HG03342 (cell line): ENCODE measurements at regions not wholly inside any gene's neighbourhood (a gene's known extent, or its start where the extent isn't known, plus 50 kb on each side); places are given as distances from the start of the nearest gene placed in this dataset.

Experiments used
- ATAC-seq: cut with Tn5 transposase; IDR thresholded peaks from one replicate; pipeline ENCODE4 v1.9.1; 2021; ENCODE audit warnings: mild to moderate bottlenecking, moderate library complexity; ENCODE audit not compliant: unreplicated experiment

DNA sequence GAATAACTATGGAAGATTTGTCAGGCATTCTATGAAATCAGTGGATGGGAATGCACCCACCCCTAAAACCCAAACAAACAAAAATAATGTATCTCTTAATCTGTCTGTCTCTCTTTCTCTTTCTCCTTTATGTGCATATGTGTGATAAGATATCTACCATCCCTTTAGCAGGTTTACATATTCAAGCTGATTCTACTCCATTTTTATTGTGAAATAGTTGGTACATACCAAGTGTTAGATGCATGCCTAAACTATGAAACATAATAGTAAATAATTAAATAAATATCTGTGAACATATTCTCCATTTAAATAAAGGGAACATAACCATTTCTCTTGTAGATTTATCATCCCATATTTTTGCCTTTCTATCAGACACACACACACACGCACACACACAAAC is 121.8 kb upstream of the PCDH9 start:
- no peak for ATAC-seq

DNA sequence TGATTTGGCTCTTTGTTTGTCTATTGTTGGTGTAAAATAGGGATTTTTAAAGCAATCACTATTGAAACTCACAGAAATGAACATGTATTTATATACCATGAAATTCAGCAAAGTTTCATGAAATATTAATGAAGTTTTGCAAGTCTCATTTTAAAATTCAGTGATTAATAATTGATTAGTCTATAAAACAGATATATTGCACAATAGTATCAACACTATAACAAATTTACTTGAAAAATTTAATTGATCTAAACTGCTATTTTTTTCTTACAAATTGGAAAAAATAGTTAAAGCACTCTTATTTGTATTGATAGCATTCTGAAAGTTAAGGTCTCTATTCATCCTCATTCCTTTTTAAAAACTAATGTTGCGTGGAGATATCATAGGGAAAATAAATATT is 121.0 kb upstream of the PCDH9 start:
- no peak for ATAC-seq

DNA sequence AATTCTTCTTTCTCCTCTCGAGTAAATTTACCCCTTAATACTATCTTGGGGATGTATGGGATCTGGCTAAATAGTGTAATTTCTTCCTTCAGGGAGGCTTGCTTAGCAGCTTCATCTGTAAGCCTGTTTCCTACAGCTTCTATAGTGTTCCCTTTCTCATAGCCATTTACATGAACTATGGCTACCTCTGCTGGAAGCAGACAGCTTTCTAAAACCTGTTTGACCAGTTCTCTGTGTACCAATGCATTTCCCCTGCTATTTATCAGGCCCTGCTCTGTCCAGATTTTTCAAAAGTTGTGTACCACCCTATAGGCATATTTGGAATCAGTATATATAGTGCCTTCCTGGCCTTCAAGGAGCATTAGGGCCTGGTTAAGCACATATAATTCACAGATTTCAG is 113.6 kb upstream of the PCDH9 start:
- ATAC-seq: no peak

DNA sequence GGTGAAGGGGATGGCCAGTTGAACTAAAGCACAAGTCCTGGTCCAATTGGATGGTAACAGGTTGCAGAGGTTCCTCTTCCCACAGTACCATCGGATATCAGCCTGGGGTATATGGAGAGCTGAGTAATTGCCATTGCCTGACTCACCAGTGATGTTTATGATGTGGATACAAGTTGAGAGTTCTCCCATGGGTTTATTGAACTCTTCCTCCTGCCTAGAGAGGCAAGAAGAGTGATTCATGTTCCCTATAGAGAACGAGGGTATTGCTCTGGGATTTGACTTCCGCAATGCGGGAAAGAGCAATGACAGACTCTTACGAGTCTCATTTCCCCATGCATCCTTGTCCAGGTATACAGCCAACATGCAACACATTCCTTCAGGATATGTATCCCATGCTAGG is 111.3 kb upstream of the PCDH9 start:
- ATAC-seq: no peak

DNA sequence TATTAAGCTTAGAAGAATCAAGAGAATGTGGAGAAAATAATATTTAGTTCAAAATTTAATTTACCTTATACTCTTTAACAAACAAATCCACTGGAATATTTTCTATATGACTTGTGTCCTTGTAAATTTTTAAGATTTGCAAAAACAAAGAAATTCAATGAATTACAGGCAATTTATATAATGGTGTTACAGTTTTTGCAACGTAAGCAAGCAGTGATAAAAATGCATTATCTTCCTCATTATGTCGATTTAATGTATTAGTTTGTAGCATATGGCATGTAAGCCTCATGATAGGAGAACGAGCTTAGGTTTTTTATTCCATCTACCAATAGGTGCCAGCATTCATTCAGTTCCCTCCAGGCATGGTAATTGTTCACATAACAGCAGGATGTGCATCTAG is 100.0 kb upstream of the PCDH9 start:
- no peak for ATAC-seq

DNA sequence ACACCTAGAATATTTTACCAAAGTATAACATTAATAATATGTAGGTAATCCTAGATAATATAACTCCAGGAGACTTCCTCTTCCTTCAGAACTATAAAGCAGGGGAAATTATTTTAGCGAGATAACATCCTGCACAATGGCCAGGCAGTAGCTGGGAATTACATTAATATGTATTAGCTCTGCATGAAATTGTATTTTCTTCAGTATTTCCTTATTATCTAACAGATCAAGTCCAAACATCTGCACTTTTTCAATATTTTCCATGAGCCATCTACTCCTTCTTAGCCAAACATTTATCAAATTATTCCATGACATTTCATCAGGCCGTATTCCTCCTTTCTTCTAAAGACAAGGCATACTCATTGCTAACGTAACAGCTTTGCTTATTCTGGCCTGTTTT is 98.8 kb upstream of the PCDH9 start:
- ATAC-seq: no peak

DNA sequence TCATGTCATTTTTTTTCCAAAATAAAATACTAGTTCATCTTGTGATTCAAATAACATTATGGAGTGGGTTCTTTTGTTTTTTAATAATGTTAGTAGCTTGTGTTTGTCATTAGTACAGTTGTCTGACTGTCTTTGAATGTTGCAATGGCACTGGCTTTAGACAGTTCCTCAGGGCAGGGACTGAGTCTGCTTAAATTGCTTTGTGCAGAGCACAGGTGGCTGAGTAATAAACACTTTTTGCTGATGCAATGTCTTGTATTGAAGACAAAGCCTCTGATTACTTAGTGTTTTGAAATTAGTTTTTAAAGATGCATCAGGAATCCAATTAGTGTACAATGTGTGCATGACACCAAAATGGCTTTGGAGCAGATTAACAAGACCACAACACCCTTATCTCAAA is 88.7 kb upstream of the PCDH9 start:
- ATAC-seq: no peak

DNA sequence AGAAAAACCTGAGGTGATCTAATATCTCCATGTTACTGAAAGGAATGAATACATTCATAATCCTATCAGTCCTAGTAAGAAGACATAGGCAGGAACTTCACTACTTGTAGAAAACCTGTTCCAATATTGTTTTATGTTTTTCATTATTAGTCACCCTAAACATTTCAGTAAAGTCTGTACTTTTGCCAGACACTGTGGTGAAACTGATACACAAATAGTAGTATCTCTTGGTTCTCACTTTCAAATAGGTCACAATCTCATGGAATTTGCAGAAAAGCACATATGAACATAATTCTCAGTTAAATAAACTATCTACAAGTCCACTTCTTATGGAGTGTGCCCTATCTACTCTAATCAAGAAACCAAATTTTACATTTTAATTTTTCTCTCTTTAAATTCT is 88.3 kb upstream of the PCDH9 start:
- ATAC-seq: no peak

DNA sequence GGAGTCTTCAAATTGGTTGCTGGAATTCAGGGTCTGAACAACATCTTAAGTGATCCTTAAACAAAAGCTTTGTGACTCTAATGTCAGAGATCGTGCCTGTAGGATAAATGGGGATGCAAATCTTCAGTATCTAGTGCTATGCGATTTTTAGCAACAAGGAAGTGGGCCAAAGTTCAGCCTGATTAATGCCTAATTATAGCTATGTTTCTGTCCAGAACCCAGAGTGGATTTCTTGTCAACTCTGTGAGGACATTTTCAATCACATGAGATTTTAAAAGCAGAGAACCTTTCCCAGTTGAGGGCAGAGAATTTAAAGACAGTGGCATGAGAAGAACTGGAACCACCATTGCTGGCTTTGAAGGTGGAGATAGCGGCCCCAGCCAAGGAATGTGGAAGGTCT is 84.3 kb upstream of the PCDH9 start:
- no peak for ATAC-seq

DNA sequence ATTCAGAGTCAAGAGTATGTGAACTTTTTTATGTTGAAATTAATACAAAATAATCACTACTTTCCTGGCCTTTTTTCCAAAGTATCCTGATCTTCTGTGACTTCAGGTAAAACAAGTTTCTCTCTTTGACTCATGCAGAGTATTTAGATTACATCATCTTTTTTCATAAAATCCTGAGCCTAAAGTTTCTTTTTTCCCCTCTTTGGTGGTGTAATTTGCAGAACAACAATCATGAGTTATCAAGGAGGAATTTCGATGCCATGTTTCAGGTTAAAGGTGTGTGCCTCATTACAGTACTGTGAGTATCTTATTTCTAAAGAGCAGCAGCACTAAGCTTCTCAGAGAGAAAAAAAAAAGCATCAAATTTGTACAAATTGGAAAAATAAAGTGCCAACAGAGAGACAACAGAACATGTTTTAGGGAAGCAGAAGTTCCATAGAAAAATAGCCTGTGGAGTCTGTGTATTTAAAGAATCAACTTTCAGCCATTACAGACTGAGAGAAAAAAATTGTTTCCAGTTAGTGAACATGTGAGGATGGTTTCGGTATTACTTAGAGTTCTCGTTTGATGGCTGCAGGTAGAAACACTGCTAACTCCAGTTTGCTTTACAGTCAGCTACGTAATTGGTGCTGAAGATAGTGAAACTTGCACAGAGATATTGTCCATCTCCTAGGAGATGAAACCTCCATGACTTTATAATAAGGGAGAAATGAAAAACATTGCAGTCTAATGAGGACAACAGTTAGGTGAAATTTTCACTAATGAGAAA is 78.1 kb upstream of the PCDH9 start:
- ATAC-seq: no peak

DNA sequence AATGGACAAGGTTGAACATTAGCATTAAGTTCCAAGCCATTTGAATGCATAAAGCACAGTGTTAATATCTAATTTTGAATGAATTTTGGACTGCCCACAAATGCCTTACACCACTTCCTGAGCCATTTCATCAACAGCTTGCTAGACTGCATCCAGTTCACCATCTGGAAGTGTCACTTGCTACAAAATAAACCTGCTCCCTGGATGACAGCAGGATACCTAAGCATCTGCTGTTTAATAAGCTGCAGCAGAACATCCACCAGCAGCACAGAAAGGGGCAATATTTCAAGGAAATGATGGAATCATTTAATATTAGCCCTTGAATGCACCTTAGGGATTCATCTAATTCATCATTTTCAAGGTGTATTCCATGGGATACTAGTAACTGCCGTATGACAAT is 76.6 kb upstream of the PCDH9 start:
- no peak for ATAC-seq

DNA sequence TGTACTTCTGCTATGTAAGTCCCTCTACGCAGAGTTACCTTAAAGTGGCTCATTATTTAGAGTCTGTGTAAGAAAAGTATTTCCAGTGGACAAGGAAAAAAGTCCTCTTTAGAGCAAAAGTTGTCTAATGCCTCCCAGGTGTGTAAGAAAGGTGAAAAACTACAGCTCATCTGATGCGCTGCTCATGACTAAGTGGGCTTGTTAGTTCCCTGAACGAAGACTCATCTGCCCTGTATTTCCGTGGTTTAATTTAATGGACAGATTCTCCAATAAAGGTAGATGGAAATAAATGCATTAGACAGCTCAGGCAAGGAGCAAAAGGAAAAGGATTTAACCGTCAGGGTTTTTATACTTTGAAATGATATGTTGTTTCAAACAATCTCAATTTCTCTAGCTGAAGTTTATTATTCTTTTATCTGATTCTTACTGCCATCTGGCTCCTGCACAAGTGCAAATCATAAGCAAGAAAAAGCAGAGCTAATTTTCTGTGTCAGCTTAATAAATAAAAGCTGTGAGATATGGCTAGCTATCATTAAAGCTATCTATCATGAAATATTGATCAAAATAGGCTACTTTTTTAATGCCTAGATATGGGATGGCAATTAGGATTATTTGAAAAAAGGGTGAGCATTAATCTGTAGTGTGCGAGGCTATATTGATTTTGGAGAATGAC is 73.7 kb upstream of the PCDH9 start:
- no peak for ATAC-seq

DNA sequence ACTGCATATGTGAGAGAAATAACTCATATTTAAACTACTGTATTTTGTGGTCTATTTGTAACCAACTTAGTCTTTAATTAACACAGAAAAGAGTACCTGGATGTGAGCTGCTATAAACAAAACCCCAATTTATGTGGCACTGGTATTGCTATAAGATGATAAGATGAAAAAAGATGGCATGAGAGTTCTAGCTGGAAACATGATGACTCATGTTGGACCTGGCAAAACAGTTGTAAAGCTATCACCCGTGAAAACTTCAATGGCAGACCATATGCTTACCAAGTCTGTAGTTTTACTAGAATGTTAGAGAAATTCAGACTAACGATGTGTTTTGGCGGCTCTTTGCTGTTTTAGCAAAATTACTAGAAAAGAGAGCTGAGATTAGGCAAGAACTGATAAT is 69.6 kb upstream of the PCDH9 start:
- ATAC-seq: no peak

DNA sequence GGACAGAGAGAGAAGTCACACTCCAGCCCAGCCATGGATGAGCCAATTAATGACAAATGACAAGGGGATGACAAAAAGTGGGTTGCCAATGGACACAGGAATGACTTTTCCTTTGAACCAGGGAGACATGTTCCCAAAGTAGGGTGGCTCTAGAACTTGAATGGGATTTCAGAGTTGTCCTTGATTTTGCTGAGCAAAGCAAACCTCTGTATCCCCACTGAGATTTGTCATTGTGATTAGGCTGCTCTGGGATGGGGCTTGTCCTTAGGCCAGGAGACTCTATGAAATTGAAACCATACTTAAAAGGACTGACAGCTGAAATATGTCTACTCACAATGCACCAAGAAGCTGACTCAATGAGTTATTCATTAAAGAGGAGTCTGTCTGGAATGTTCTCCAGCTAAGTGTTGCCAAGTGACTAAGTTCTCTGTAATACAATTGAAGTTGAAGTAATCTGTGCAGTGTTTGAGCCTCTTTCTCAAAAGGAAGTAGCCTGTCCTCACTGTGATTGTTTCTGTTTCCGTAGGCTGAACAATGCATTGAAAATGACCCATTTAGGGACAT is 69.0 kb upstream of the PCDH9 start:
- ATAC-seq: no peak

DNA sequence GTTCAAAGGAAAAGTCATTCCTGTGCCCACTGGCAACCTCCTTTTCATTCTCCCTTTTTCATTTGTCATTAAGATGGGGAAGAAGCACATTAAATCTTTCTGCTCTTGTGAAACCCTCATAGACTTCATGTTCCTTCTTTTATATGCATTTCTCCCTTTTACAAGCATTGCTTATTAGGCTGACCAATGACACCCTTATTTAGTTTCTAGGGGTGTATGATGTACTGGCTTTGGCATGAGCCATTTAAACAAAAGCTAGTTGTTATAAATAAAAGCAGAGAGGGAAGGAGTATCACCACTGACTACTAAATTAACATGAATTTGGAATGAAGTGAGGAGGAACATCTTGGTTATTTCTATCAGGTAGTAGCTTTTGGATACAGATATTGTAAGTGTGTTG is 68.2 kb upstream of the PCDH9 start:
- ATAC-seq: no peak

DNA sequence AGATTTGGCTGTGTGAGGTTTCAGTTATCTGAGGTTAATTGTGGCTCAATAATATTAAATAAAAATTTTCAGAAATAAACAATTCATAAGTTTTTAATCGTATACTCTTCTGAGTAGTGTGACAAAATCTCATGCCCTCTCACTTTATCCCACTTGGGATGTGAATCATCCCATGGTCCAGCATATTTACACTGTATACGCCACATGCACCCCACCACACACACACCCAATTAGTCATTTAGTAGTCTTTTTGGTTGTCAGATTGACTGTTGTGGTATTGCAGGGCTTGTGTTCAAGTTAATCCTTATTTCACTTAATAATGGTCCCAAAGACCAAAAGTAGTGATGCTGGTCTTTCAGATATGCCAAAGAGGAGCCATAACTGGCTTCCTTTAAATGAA is 66.4 kb upstream of the PCDH9 start:
- no peak for ATAC-seq

DNA sequence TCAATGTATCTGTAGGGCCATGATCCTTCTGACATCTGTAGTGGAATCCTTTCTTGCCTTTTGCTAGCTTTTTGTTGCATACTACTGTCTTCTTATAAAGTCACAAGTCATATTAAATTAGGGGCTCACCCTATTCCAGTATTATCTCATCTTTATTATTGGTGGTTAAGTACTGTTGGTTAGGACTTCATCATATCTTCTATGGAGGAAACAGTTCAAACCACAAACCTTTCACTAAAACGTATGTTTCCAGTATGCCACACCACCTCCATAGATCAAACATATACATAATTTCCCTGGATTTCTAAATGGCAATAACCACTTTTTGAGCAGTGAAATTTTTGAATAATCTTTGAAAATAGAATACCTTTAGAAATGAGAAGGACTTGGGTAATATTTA is 62.8 kb upstream of the PCDH9 start:
- no peak for ATAC-seq

DNA sequence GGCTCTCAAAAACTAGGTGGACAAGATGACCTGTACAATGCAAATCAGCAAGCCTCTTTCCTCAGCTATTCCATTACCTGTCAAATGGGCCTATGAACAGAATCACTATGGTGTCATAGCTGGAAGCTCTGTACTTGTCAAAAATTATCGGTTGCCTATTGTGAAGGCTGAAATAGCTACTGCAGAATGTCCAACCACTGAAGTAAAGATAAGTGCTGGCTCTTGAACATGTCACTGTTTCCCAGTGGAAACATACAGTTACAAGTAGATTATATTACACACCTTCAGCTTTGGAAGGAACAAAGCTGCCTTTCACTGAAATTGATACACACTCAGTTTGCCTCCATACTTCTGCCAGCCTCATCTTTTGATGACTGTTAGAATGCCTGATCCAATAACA is 55.5 kb upstream of the PCDH9 start:
- ATAC-seq: no peak

DNA sequence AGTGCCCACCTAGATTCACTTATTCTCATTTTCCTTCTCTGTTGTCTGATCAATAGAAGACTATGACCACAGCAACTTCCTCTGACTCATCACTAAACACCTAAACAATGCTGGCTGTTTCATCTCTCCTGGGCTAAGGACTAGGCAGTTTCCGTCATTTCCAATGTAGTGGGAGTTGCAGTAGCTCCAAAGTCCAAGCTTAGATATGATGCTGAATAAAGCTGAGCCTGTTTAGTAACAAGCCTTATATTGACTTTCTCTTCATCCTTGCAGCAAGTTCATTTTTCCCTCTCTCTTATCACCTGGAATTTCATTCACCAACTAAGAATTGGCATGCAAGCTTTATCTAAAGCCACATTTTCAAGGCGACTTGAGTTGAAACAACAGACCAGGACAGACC is 53.5 kb upstream of the PCDH9 start:
- ATAC-seq: no peak

DNA sequence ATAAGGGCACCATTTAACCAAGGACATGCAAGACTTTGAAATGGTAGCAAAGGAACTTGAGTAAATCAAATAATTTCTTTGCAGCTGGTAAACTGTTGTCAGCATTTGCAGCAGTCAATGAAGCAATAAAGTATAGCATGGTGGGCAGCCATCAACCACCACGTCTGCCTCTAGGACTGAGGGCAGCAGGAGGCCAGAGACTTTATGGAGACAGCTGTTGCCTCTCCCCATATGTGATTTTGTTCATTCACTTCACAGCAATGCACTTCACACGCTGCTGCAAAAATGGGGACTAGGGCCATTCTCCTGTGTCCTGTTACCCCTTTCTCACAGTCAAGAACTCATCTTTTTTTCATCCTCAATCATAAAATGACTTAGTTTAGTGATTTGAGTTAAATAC is 51.3 kb upstream of the PCDH9 start:
- no peak for ATAC-seq
